Gastroesophageal sphincter (tissue), 4 donors: ENCODE measurements at regions not wholly inside any gene's neighbourhood (a gene's known extent, or its start where the extent isn't known, plus 50 kb on each side); places are given as distances from the start of the nearest gene placed in this dataset.

Experiments used
- ATAC-seq: fragments of 150-250 bp; one replicate; pipeline ENCODE4 v1.9.1; 2016; ENCODE audit warnings: mild to moderate bottlenecking, moderate library complexity
- H3K27ac ChIP-seq, 4 donors: fragments of 200-600 bp; sonication (generic) in 3 of 4; 1 replicate in 3 of 4; 2 replicates in 1 of 4; pipeline ENCODE4 v1.5.1; 2016 to 2019
- H3K27me3 ChIP-seq: fragments of 200-600 bp; sonication (generic); one replicate; pipeline ENCODE4 v1.5.1; 2019
- H3K36me3 ChIP-seq, 2 donors: fragments of 200-600 bp; sonication (generic); one replicate each; pipeline ENCODE4 v1.5.1; 2019; ENCODE audit warnings: control low read depth in 1 of 2
- H3K4me1 ChIP-seq, 3 donors: fragments of 200-600 bp; sonication (generic); 1 replicate in 2 of 3; 2 replicates in 1 of 3; pipeline ENCODE4 v1.5.1; 2016 to 2019; ENCODE audit warnings: control low read depth in 2 of 3
- H3K4me3 ChIP-seq, 2 donors: fragments of 200-600 bp; sonication (generic); one replicate each; pipeline ENCODE4 v1.5.1; 2019; ENCODE audit warnings: mild to moderate bottlenecking in 1 of 2, moderate library complexity in 1 of 2
- H3K9me3 ChIP-seq, 3 donors: fragments of 200-600 bp; sonication (generic); one replicate each; pipeline ENCODE4 v1.5.1; 2017 to 2019; ENCODE audit warnings: control low read depth in 2 of 3
- EP300 ChIP-seq: sonication (generic); formaldehyde crosslinking; IDR thresholded peaks from one replicate; pipeline ENCODE4 v1.6.1; 2017; ENCODE audit warnings: antibody characterized with exemption, mild to moderate bottlenecking
- POLR2A ChIP-seq, 2 donors: fragments of 450-650 bp; IDR thresholded peaks; one replicate each; pipeline ENCODE4 v1.6.1; 2017; ENCODE audit warnings: antibody characterized with exemption in 2 of 2, mild to moderate bottlenecking in 2 of 2, moderate library complexity in 1 of 2
- POLR2AphosphoS5 ChIP-seq: sonication (generic); formaldehyde crosslinking; IDR thresholded peaks from one replicate; pipeline ENCODE4 v1.6.1; 2017; ENCODE audit warnings: antibody characterized with exemption
- WGBS, 2 donors: methylation state at CpG; one replicate each; pipeline ENCODE4 v1.1.5; 2018; ENCODE audit warnings: low coverage in 1 of 2; 5-methylcytosine and 5-hydroxymethylcytosine counted together
- TF ChIP-seq, protein P1 (sequence below), 4 experiments: fragments of 200-600 bp in 2 of 4; fragments of 450-650 bp in 2 of 4; sonication (generic) in 1 of 4; IDR thresholded peaks; one replicate each; pipeline ENCODE4 v1.5.1; 2017 to 2019; ENCODE audit warnings: antibody characterized with exemption in 4 of 4, mild to moderate bottlenecking in 2 of 4, moderate library complexity in 2 of 4

DNA sequence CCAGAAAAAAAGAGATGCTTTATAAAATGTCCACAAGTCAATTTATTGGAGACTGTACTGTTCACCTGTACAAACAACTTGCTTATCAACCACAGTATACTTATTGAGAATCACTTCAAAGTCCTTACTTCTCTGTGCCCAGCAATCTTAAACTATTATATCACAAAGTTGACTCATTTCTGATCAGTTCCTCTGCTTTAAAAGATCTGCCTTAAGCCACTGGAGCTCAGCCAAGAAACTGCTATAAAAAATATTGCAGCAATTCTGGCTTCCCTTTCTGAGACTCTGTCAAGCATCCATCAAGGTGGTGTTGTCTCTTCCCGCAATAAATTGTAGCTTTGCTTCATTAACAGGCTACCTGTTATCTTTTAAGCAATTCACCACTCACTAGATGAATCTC lies 375.2 kb upstream of the SPHKAP start:
- ATAC-seq: no peak
- Histone ChIP-seq H3K4me1 (no peaks in the 10 kb centered on the region), H3K36me3 (no peaks in the 10 kb centered on the region), H3K4me3 (no peak overlapping the region), H3K27me3 (no peaks in the 10 kb centered on the region), H3K27ac (no peak overlapping the region), H3K9me3 (no peaks in the 10 kb centered on the region)
- 50 to 56% methylated on average over 1 of the region's 1 CpG for WGBS, 2 donors
- TF ChIP-seq POLR2A (IDR thresholded peaks at IDR 0.05) (no peak), EP300 (no peak), POLR2AphosphoS5 (no peak)
- TF ChIP-seq, protein P1, sequence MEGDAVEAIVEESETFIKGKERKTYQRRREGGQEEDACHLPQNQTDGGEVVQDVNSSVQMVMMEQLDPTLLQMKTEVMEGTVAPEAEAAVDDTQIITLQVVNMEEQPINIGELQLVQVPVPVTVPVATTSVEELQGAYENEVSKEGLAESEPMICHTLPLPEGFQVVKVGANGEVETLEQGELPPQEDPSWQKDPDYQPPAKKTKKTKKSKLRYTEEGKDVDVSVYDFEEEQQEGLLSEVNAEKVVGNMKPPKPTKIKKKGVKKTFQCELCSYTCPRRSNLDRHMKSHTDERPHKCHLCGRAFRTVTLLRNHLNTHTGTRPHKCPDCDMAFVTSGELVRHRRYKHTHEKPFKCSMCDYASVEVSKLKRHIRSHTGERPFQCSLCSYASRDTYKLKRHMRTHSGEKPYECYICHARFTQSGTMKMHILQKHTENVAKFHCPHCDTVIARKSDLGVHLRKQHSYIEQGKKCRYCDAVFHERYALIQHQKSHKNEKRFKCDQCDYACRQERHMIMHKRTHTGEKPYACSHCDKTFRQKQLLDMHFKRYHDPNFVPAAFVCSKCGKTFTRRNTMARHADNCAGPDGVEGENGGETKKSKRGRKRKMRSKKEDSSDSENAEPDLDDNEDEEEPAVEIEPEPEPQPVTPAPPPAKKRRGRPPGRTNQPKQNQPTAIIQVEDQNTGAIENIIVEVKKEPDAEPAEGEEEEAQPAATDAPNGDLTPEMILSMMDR (IDR thresholded peaks at IDR 0.05): no peak

DNA sequence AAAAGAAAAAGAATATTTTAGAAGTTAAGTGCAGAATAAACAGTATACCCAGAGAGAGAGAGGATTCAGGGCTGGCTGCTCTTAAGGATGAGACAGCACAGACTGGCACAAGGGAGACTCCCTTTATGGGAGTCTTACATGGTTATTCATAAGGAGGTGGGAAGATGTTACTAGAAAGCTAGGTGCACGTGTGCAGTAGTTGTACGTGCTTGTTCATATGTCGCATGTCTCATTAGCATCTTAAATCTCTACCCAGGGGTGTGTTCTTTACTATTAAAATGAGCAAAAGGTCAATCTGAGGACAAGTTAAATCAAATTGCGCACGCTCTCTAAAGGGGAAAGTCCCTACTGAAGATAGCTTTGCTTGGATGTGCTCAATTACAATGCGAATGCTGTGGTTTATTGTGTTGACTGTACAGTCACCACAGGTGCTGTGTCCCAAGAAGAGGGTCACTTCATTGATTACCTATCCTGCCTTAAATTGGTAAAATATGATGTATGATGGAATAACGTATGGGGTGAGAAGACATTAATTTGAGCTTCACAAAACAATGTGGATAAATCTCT lies 368.0 kb upstream of the SPHKAP start:
- Histone ChIP-seq H3K36me3 (no peaks in the 10 kb centered on the region), H3K4me1 (no peaks in the 10 kb centered on the region), H3K27me3 (no peaks in the 10 kb centered on the region), H3K4me3 (no peak overlapping the region), H3K27ac (no peak overlapping the region), H3K9me3 (no peaks in the 10 kb centered on the region)
- no peak for ATAC-seq
- TF ChIP-seq POLR2A (IDR thresholded peaks at IDR 0.05) (no peak), EP300 (no peak), POLR2AphosphoS5 (no peak)
- TF ChIP-seq, protein P1 (IDR thresholded peaks at IDR 0.05): no peak
- WGBS, 2 donors: 76 to 90% methylated on average over 7 of the region's 7 CpGs

DNA sequence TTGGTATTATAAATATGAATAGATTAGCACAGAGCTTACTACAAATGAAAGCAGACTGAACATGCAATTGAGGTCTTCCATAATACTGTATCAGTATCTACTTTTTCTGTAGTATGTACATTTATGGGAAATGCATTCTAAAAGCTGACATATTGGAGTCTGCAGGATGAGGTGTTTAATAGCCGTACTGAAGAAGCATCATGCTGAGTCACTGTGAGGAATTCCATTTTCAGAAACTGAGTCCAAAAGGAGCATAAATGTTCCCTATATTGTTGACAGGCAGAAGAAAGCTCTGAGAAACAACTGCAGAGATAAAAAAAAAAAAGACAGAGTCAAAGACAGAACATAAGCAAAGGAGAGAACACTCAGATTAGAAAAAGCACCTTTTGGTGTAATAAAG lies 366.7 kb upstream of the SPHKAP start:
- Histone ChIP-seq H3K4me1 (no peaks in the 10 kb centered on the region), H3K27ac (no peak overlapping the region), H3K27me3 (no peaks in the 10 kb centered on the region), H3K9me3 (no peaks in the 10 kb centered on the region), H3K36me3 (no peaks in the 10 kb centered on the region), H3K4me3 (no peak overlapping the region)
- WGBS, 2 donors: 40 to 58% methylated on average over 1 of the region's 1 CpG
- no peak for TF ChIP-seq POLR2A (IDR thresholded peaks at IDR 0.05)
- TF ChIP-seq POLR2AphosphoS5: no peak
- no peak for ATAC-seq

DNA sequence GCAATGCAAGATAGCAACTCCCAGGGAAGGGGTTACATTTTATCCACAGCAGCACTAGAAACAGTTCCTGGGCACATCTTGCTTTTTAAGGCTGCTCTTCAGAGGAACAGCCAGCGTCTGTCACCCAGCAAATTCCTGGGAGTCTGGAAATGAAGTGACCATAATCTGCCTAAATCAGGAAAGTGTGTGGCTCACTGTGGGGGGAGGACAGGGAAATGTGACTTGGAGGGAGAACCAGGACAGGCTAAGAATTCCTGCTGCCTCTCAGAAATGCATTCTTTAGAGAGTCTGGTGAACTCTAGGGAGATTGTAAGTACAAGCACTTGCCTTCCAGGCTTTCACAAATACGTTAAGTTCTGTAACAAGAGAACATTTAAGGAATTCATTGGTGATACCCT lies 364.3 kb upstream of the SPHKAP start:
- Histone ChIP-seq H3K27ac (no peak overlapping the region), H3K36me3 (no peaks in the 10 kb centered on the region), H3K27me3 (no peaks in the 10 kb centered on the region), H3K9me3 (no peaks in the 10 kb centered on the region), H3K4me1 (no peaks in the 10 kb centered on the region), H3K4me3 (no peak overlapping the region)
- WGBS, 2 donors: 51 to 83% methylated on average over 1 to 2 of the region's 2 CpGs
- ATAC-seq: no peak
- no peak for TF ChIP-seq POLR2AphosphoS5
- no peak for TF ChIP-seq POLR2A (IDR thresholded peaks at IDR 0.05)
- TF ChIP-seq EP300: no peak

DNA sequence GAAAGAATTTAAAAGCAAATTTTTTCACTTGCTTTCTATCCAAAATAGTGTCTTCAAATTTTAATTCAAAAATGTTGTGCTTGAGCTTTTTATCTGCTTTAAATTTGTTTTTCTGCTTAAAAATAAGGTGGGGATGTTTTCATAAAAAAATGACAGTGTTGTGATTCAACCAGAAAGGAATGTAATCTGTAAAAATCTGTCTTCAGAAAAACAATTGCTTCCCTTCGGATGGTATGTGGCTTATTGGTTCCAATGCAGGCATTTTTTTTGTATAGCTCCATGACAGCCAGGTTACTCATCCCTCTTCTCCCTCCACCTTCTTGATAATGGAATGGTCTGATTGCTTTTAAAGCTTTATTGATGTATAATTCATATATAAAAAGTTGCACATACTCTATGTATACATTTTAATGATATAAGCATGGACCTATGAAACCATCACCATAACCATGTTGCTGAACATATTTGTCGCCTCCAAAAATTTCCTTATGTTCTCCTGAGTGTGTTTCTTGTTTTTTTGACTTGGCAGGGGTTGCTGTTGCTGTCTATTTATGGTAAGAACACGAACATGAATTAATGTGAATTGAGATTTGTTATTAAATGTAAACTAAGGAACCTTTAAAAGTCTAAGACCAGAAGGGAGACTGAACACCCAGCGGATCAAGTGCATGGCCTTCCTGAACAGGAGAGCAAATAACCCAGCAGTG lies 363.7 kb upstream of the SPHKAP start:
- no peaks in the 10 kb centered on the region for H3K36me3 ChIP-seq
- TF ChIP-seq POLR2AphosphoS5 (no peak), EP300 (no peak), POLR2A (IDR thresholded peaks at IDR 0.05) (no peak)
- TF ChIP-seq, protein P1 (IDR thresholded peaks at IDR 0.05): no peak
- WGBS, 2 donors: 56 to 60% methylated on average over 4 of the region's 4 CpGs
- H3K4me1 ChIP-seq: no peaks in the 10 kb centered on the region
- no peaks in the 10 kb centered on the region for H3K27me3 ChIP-seq
- no peak for ATAC-seq
- no peak overlapping the region for H3K4me3 ChIP-seq
- no peak overlapping the region for H3K27ac ChIP-seq
- H3K9me3 ChIP-seq: no peaks in the 10 kb centered on the region

DNA sequence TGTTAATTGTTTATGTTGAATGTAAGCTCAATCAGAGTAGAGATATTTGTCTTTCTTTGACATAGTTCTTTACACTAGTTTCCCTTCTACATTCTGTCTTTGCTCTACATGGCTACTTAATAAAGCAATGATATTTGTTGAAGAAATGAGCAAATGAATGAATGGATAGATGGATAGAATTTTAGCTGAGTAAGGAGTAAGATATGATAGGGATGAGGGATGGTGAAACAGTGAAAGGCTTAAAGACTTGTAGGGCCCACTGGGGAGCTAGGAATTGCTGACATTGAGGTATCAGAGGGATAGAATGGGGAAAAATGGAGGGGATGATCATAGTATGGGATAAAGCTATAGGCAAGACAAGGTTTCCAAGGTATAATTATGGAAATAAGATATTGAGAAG lies 361.6 kb upstream of the SPHKAP start:
- no peaks in the 10 kb centered on the region for H3K36me3 ChIP-seq
- TF ChIP-seq POLR2A (IDR thresholded peaks at IDR 0.05) (no peak), EP300 (no peak), POLR2AphosphoS5 (no peak)
- TF ChIP-seq, protein P1 (IDR thresholded peaks at IDR 0.05): no peak
- no peak for ATAC-seq

More for the DNA sequence above, 361.6 kb upstream of the SPHKAP start:
- Histone ChIP-seq H3K9me3 (no peaks in the 10 kb centered on the region), H3K4me1 (no peaks in the 10 kb centered on the region), H3K27me3 (no peaks in the 10 kb centered on the region), H3K27ac (no peak overlapping the region), H3K4me3 (no peak overlapping the region)
